RPMI7951 (cell line): ENCODE measurements at regions not wholly inside any gene's neighbourhood (a gene's known extent, or its start where the extent isn't known, plus 50 kb on each side); places are given as distances from the start of the nearest gene placed in this dataset.
A peak's percentile ranks its signal among the peaks of the same experiment; 100 is the strongest.
"Not testable (repeated sequence)": the region's sequence is repeated elsewhere in the genome, so short reads cannot be mapped to it uniquely, and the experiment has no call there.

Source experiments
- DNase-seq: peaks from one replicate; pipeline ENCODE4 v3.0.0-alpha.2; 2012; ENCODE audit warnings: low read depth

- DNase-seq = not testable (repeated sequence)
Measured at GRCh38 chr12:54713876-54714275, 65.7 kb upstream of the DCD start.

DNA sequence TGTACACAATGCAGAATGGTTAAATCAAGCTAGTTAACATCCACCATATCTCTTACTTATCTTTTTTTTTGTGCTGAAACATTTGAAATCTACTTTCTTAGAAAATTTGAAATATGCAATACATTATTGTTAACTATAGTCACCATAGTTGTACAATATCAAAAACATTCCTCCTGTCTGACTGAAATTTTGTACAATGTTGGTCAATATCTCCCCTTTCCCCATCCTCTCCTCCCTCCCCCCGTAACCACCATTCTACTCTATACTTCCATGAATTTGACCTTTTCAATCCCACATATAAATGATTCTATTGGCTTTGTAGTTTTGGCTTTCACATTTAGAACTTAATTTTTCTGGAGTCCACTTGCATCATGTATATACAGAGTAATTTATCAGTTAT lies 63.5 kb upstream of the DCD start:
- DNase-seq = no peak

GRCh38 chr12:54708826-54709225 lies 60.7 kb upstream of the DCD start:
- no peak for DNase-seq

DNA sequence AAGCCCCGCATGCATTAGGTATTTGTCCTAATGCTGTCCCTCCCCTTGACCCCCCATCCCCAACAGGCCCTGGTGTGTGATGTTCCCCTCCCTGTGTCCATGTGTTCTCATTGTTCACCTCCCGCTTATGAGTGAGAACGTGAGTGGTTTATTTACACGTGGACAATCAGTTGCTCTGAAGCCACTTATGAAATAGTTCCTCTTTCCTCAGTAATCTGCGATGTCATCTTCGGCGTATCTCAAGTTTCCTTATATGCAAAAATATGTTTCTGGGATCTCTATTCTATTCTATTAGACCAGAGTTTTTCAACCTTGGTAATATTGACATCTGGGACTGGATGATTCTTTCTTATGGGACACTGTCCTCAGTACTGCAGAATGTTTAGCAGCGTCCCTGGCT lies 56.0 kb upstream of the DCD start:
- DNase-seq = no peak

DNA sequence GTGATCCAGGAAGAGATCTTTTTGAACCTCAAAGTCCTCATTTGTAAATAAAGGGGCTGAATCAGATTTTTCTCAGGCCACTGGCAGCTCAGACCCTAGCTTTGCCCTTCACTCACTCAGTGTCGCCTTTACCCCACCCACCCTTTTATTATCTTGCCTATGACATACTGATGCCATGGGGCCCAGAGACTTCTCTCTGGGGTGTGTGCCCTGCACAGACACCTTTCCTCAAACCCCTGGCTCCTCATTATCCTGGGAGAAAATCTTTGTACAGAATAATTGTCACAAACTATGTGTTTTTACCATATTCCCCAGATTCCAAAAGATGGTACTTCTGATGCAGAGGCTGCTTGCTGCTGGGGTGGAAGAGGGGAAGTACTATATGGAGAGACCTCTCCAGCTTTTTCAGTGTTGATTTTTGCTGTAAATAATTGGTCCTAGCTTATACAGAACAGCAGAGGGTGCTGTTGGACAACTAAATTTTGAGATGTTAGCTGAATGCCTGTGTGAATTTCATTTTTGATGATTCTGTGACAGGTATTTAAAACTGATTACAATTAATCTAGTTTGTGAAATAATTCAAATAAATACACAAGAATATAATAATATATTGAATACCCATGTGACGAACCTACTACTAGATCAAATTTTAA lies 53.9 kb upstream of the DCD start:
- peak; percentile 42 for DNase-seq

DNA sequence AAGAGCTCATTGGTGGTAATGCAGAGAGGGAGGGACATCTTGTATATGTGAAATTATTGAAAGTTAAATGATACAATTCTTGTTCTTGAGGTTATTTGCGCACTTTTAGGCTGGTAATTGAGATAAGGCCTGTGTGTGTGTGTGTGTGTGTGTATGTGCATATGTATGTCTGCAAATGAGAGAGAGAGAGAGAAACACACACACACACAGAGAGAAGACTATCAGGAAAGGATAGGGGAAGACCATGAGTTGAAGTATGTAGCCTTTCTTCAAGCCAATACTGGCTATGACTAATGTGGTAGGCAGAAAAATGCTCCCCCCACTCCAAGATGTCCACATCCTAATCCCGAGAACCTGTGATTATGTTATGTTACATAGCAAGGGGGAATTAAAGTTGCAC lies 52.7 kb upstream of the DCD start:
- no peak for DNase-seq

GRCh38 chr12:54700301-54700700 lies 52.1 kb upstream of the DCD start:
- peak; percentile 21 for DNase-seq
